ENCODE measurements at regions not wholly inside any gene's neighbourhood (a gene's known extent, or its start where the extent isn't known, plus 50 kb on each side); places are given as distances from the start of the nearest gene placed in this dataset.
"Not testable (repeated sequence)": the region's sequence is repeated elsewhere in the genome, so short reads cannot be mapped to it uniquely, and the experiment has no call there.

- no peak for ATAC-seq (replicated peaks; ENCODE audit: extremely low read depth, poor library complexity, severe bottlenecking)
- Mint-ChIP-seq H3K27me3 (peaks cover 22% of the 10 kb centered on the region), H3K4me1 (no peaks in the 10 kb centered on the region), H3K36me3 (ENCODE audit: insufficient read depth) (no peaks in the 10 kb centered on the region), H3K9me3 (no peaks in the 10 kb centered on the region), H3K4me3 (no peak overlapping the region), H3K27ac (ENCODE audit: low read depth) (no peak overlapping the region)
- DNase-seq (ENCODE audit: low spot score in 2 of 2), result no peak
Observed at GRCh38 chr6:71072508-71072907, 115.6 kb upstream of the B3GAT2 start.

- Mint-ChIP-seq H3K4me1 (no peaks in the 10 kb centered on the region), H3K4me3 (no peak overlapping the region), H3K27me3 (peaks cover 22% of the 10 kb centered on the region), H3K9me3 (peaks cover 8% of the 10 kb centered on the region), H3K27ac (ENCODE audit: low read depth) (no peak overlapping the region), H3K36me3 (ENCODE audit: insufficient read depth) (no peaks in the 10 kb centered on the region)
- DNase-seq (ENCODE audit: low spot score in 2 of 2), result no peak
- ATAC-seq (replicated peaks; ENCODE audit: extremely low read depth, poor library complexity, severe bottlenecking), result no peak
Observed at GRCh38 chr6:71077655-71078054, 120.8 kb upstream of the B3GAT2 start.

- no peaks in the 10 kb centered on the region for H3K4me1 Mint-ChIP-seq
- H3K27me3 Mint-ChIP-seq, result peaks cover 6% of the 10 kb centered on the region
- DNase-seq (ENCODE audit: low spot score in 2 of 2), result no peak
- H3K9me3 Mint-ChIP-seq, result peaks cover 8% of the 10 kb centered on the region
- H3K36me3 Mint-ChIP-seq (ENCODE audit: insufficient read depth), result no peaks in the 10 kb centered on the region
- H3K4me3 Mint-ChIP-seq, result no peak overlapping the region
- no peak for ATAC-seq (replicated peaks; ENCODE audit: extremely low read depth, poor library complexity, severe bottlenecking)
- no peak overlapping the region for H3K27ac Mint-ChIP-seq (ENCODE audit: low read depth)
Observed at GRCh38 chr6:71079677-71080076, 122.8 kb upstream of the B3GAT2 start.

- Mint-ChIP-seq H3K4me1 (no peaks in the 10 kb centered on the region), H3K27me3 (peaks cover 5% of the 10 kb centered on the region), H3K36me3 (ENCODE audit: insufficient read depth) (no peaks in the 10 kb centered on the region), H3K4me3 (no peak overlapping the region), H3K27ac (ENCODE audit: low read depth) (no peak overlapping the region), H3K9me3 (peaks cover 8% of the 10 kb centered on the region)
- DNase-seq (ENCODE audit: low spot score in 2 of 2), result no peak
- no peak for ATAC-seq (replicated peaks; ENCODE audit: extremely low read depth, poor library complexity, severe bottlenecking)
Observed at GRCh38 chr6:71080133-71080532, 123.3 kb upstream of the B3GAT2 start.

GRCh38 chr6:71080826-71081225 is 124.0 kb upstream of the B3GAT2 start:
- no peak for ATAC-seq (replicated peaks; ENCODE audit: extremely low read depth, poor library complexity, severe bottlenecking)
- H3K4me1 Mint-ChIP-seq, result no peaks in the 10 kb centered on the region
- DNase-seq (ENCODE audit: low spot score in 2 of 2), result no peak
- H3K36me3 Mint-ChIP-seq (ENCODE audit: insufficient read depth), result no peaks in the 10 kb centered on the region
- peaks cover 8% of the 10 kb centered on the region for H3K9me3 Mint-ChIP-seq
- peaks cover 10% of the 10 kb centered on the region for H3K27me3 Mint-ChIP-seq
- H3K27ac Mint-ChIP-seq (ENCODE audit: low read depth), result no peak overlapping the region
- H3K4me3 Mint-ChIP-seq, result no peak overlapping the region

- Mint-ChIP-seq H3K27me3 (peaks cover 16% of the 10 kb centered on the region), H3K27ac (ENCODE audit: low read depth) (no peak overlapping the region), H3K4me1 (no peaks in the 10 kb centered on the region), H3K36me3 (ENCODE audit: insufficient read depth) (no peaks in the 10 kb centered on the region), H3K9me3 (peaks cover 8% of the 10 kb centered on the region), H3K4me3 (no peak overlapping the region)
- ATAC-seq (replicated peaks; ENCODE audit: extremely low read depth, poor library complexity, severe bottlenecking) (no peak), DNase-seq (ENCODE audit: low spot score in 2 of 2) (no peak)
Observed at GRCh38 chr6:71082033-71082650, 125.3 kb upstream of the B3GAT2 start.

GRCh38 chr6:71083308-71083820 is 126.5 kb upstream of the B3GAT2 start:
- DNase-seq (ENCODE audit: low spot score in 2 of 2) (no peak), ATAC-seq (replicated peaks; ENCODE audit: extremely low read depth, poor library complexity, severe bottlenecking) (no peak)
- Mint-ChIP-seq H3K4me1 (no peaks in the 10 kb centered on the region), H3K9me3 (peaks cover 5% of the 10 kb centered on the region), H3K27ac (ENCODE audit: low read depth) (no peak overlapping the region), H3K4me3 (no peak overlapping the region), H3K27me3 (peaks cover 16% of the 10 kb centered on the region), H3K36me3 (ENCODE audit: insufficient read depth) (peaks cover 2% of the 10 kb centered on the region)

- no peak overlapping the region for H3K4me3 Mint-ChIP-seq
- H3K4me1 Mint-ChIP-seq, result no peaks in the 10 kb centered on the region
- DNase-seq (ENCODE audit: low spot score in 2 of 2) (no peak), ATAC-seq (replicated peaks; ENCODE audit: extremely low read depth, poor library complexity, severe bottlenecking) (no peak)
- peaks cover 2% of the 10 kb centered on the region for H3K36me3 Mint-ChIP-seq (ENCODE audit: insufficient read depth)
- H3K27ac Mint-ChIP-seq (ENCODE audit: low read depth), result no peak overlapping the region
- H3K9me3 Mint-ChIP-seq, result no peaks in the 10 kb centered on the region
- H3K27me3 Mint-ChIP-seq, result peaks cover 26% of the 10 kb centered on the region
Observed at GRCh38 chr6:71088166-71088565, 131.3 kb upstream of the B3GAT2 start.

- H3K27me3 Mint-ChIP-seq, result peaks cover 21% of the 10 kb centered on the region
- H3K4me1 Mint-ChIP-seq, result no peaks in the 10 kb centered on the region
- H3K27ac Mint-ChIP-seq (ENCODE audit: low read depth), result no peak overlapping the region
- H3K4me3 Mint-ChIP-seq, result no peak overlapping the region
- DNase-seq (ENCODE audit: low spot score in 2 of 2), result no peak
- H3K36me3 Mint-ChIP-seq (ENCODE audit: insufficient read depth), result peaks cover 2% of the 10 kb centered on the region
- no peak for ATAC-seq (replicated peaks; ENCODE audit: extremely low read depth, poor library complexity, severe bottlenecking)
- no peaks in the 10 kb centered on the region for H3K9me3 Mint-ChIP-seq
Observed at GRCh38 chr6:71090217-71090616, 133.4 kb upstream of the B3GAT2 start.

GRCh38 chr6:71091167-71091566 is 134.3 kb upstream of the B3GAT2 start:
- Mint-ChIP-seq H3K4me3 (no peak overlapping the region), H3K9me3 (no peaks in the 10 kb centered on the region), H3K4me1 (no peaks in the 10 kb centered on the region), H3K27ac (ENCODE audit: low read depth) (no peak overlapping the region), H3K27me3 (peaks cover 12% of the 10 kb centered on the region), H3K36me3 (ENCODE audit: insufficient read depth) (peaks cover 2% of the 10 kb centered on the region)
- DNase-seq (ENCODE audit: low spot score in 2 of 2) (no peak), ATAC-seq (replicated peaks; ENCODE audit: extremely low read depth, poor library complexity, severe bottlenecking) (no peak)

GRCh38 chr6:71091956-71092355 is 135.1 kb upstream of the B3GAT2 start:
- Mint-ChIP-seq H3K27ac (ENCODE audit: low read depth) (no peak overlapping the region), H3K36me3 (ENCODE audit: insufficient read depth) (peaks cover 2% of the 10 kb centered on the region), H3K4me1 (no peaks in the 10 kb centered on the region), H3K4me3 (no peak overlapping the region), H3K27me3 (peaks cover 9% of the 10 kb centered on the region), H3K9me3 (no peaks in the 10 kb centered on the region)
- DNase-seq (ENCODE audit: low spot score in 2 of 2) (no peak), ATAC-seq (replicated peaks; ENCODE audit: extremely low read depth, poor library complexity, severe bottlenecking) (no peak)

GRCh38 chr6:71097264-71097663 is 140.4 kb upstream of the B3GAT2 start:
- not testable (repeated sequence) for H3K4me1 Mint-ChIP-seq; H3K36me3 Mint-ChIP-seq (ENCODE audit: insufficient read depth); DNase-seq (ENCODE audit: low spot score in 2 of 2); H3K4me3 Mint-ChIP-seq; H3K27me3 Mint-ChIP-seq; H3K9me3 Mint-ChIP-seq; ATAC-seq (replicated peaks; ENCODE audit: extremely low read depth, poor library complexity, severe bottlenecking); H3K27ac Mint-ChIP-seq (ENCODE audit: low read depth)

- Mint-ChIP-seq H3K36me3 (ENCODE audit: insufficient read depth) (no peaks in the 10 kb centered on the region), H3K4me3 (no peak overlapping the region), H3K27me3 (peaks cover 18% of the 10 kb centered on the region), H3K9me3 (peaks cover 9% of the 10 kb centered on the region), H3K4me1 (no peaks in the 10 kb centered on the region), H3K27ac (ENCODE audit: low read depth) (no peak overlapping the region)
- no peak for DNase-seq (ENCODE audit: low spot score in 2 of 2)
- no peak for ATAC-seq (replicated peaks; ENCODE audit: extremely low read depth, poor library complexity, severe bottlenecking)
Observed at GRCh38 chr6:71099649-71100048, 142.8 kb upstream of the B3GAT2 start.
